Neural progenitor cell (in vitro differentiated cells): ENCODE measurements at regions not wholly inside any gene's neighbourhood (a gene's known extent, or its start where the extent isn't known, plus 50 kb on each side); places are given as distances from the start of the nearest gene placed in this dataset.

ENCODE experiments used
- EZH2 ChIP-seq: fragments of 200-600 bp; sonication (generic); IDR thresholded peaks from 2 replicates; pipeline ENCODE4 v1.6.1; 2017; ENCODE audit warnings: antibody characterized with exemption, mild to moderate bottlenecking, moderate library complexity
- EZH2phosphoT487 ChIP-seq: fragments of 200-600 bp; sonication (generic); IDR thresholded peaks from 2 replicates; pipeline ENCODE4 v1.6.1; 2017; ENCODE audit warnings: antibody characterized with exemption
- TF ChIP-seq, protein P1 (sequence below): fragments of 200-600 bp; sonication (generic); IDR thresholded peaks from 2 replicates; pipeline ENCODE4 v1.5.1; 2017; ENCODE audit warnings: antibody characterized with exemption, mild to moderate bottlenecking

DNA sequence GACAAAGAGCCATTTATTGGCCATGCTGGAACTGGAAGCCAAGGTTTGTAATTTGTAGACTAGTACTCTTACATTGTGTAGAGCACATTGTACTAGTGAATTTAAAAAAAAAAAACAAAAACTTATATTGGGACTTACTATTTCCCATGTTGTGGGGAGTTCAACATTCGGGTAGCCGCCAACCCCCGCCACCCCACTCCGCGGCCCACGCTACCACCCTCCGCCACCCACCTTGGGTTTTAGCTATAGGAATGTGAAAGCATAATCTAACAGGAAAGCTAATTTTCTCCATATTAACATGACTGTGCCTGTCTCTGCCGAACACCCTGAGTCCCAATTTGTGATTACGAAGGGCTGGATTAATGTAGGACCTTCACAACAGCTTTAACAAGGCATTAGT, 275.8 kb downstream of the FIGN start:
- TF ChIP-seq, protein P1, sequence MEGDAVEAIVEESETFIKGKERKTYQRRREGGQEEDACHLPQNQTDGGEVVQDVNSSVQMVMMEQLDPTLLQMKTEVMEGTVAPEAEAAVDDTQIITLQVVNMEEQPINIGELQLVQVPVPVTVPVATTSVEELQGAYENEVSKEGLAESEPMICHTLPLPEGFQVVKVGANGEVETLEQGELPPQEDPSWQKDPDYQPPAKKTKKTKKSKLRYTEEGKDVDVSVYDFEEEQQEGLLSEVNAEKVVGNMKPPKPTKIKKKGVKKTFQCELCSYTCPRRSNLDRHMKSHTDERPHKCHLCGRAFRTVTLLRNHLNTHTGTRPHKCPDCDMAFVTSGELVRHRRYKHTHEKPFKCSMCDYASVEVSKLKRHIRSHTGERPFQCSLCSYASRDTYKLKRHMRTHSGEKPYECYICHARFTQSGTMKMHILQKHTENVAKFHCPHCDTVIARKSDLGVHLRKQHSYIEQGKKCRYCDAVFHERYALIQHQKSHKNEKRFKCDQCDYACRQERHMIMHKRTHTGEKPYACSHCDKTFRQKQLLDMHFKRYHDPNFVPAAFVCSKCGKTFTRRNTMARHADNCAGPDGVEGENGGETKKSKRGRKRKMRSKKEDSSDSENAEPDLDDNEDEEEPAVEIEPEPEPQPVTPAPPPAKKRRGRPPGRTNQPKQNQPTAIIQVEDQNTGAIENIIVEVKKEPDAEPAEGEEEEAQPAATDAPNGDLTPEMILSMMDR, result no peak
- TF ChIP-seq EZH2 (no peak), EZH2phosphoT487 (no peak)
